GM12875 (cell line): ENCODE measurements at regions not wholly inside any gene's neighbourhood (a gene's known extent, or its start where the extent isn't known, plus 50 kb on each side); places are given as distances from the start of the nearest gene placed in this dataset.
"Not testable (repeated sequence)": the region's sequence is repeated elsewhere in the genome, so short reads cannot be mapped to it uniquely, and the experiment has no call there.

Source experiments
- H3K4me3 ChIP-seq: one replicate; pipeline ENCODE4 v1.5.1; 2011; ENCODE audit warnings: low read depth, low read length, control low read depth
- CTCF ChIP-seq: IDR thresholded peaks from 2 replicates; pipeline ENCODE4 v1.5.1; 2011; ENCODE audit warnings: low read depth, mild to moderate bottlenecking, control low read depth, inconsistent platforms, low read length, moderate library complexity, borderline replicate concordance; ENCODE audit not compliant: insufficient read depth

GRCh38 chr5:114146398-114146797 lies 215.5 kb upstream of the KCNN2 start:
- no peak for TF ChIP-seq CTCF
- H3K4me3 ChIP-seq: no peak overlapping the region

- H3K4me3 ChIP-seq: no peak overlapping the region
- TF ChIP-seq CTCF: no peak
These were observed 213.6 kb upstream of the KCNN2 start for GRCh38 chr5:114148253-114148652.

- not testable (repeated sequence) for H3K4me3 ChIP-seq
These were observed 213.1 kb upstream of the KCNN2 start for GRCh38 chr5:114148728-114149127.

- H3K4me3 ChIP-seq: no peak overlapping the region
These were observed 209.1 kb upstream of the KCNN2 start for GRCh38 chr5:114152656-114153360.

GRCh38 chr5:114153392-114153791 lies 208.5 kb upstream of the KCNN2 start:
- no peak overlapping the region for H3K4me3 ChIP-seq
- no peak for TF ChIP-seq CTCF

More at GRCh38 chr5:114152656-114153360, 209.1 kb upstream of the KCNN2 start:
- TF ChIP-seq CTCF: no peak

- no peak for TF ChIP-seq CTCF
- H3K4me3 ChIP-seq: no peak overlapping the region
These were observed 208.0 kb upstream of the KCNN2 start for GRCh38 chr5:114153833-114154232.

- no peak overlapping the region for H3K4me3 ChIP-seq
- no peak for TF ChIP-seq CTCF
These were observed 195.8 kb upstream of the KCNN2 start for GRCh38 chr5:114166081-114166480.
